Loucy (cell line): ENCODE measurements at regions not wholly inside any gene's neighbourhood (a gene's known extent, or its start where the extent isn't known, plus 50 kb on each side); places are given as distances from the start of the nearest gene placed in this dataset.

Experiments used
- H2AFZ ChIP-seq: fragments of 200-600 bp; sonication (generic); 2 replicates; pipeline ENCODE4 v1.6.0; 2016; ENCODE audit warnings: antibody characterized with exemption, mild to moderate bottlenecking, low read length, moderate library complexity
- H3F3A ChIP-seq: fragments of 200-600 bp; 2 replicates; pipeline ENCODE4 v1.6.0; 2016; ENCODE audit warnings: antibody characterized with exemption, low read depth, mild to moderate bottlenecking
- H3K27me3 ChIP-seq: fragments of 200-600 bp; sonication (generic); 2 replicates; pipeline ENCODE4 v1.6.1; 2014; ENCODE audit warnings: low read length, mild to moderate bottlenecking; ENCODE audit not compliant: insufficient read depth, poor library complexity, severe bottlenecking
- H3K36me3 ChIP-seq: fragments of 200-600 bp; sonication (generic); 2 replicates; pipeline ENCODE4 v1.6.1; 2016; ENCODE audit warnings: low read length; ENCODE audit not compliant: insufficient read depth
- H3K4me1 ChIP-seq: fragments of 200-600 bp; sonication (generic); 2 replicates; pipeline ENCODE4 v1.5.1; 2014; ENCODE audit warnings: low read length, mild to moderate bottlenecking; ENCODE audit not compliant: insufficient read depth, poor library complexity, severe bottlenecking
- H3K4me2 ChIP-seq: fragments of 200-600 bp; sonication (generic); 2 replicates; pipeline ENCODE4 v1.6.0; 2014; ENCODE audit warnings: antibody characterized with exemption, low read length, low read depth, mild to moderate bottlenecking; ENCODE audit not compliant: poor library complexity, severe bottlenecking
- H3K4me3 ChIP-seq: fragments of 200-600 bp; sonication (generic); 2 replicates; pipeline ENCODE4 v1.5.1; 2014; ENCODE audit warnings: low read length, mild to moderate bottlenecking, mixed read lengths; ENCODE audit not compliant: poor library complexity, severe bottlenecking
- H3K79me2 ChIP-seq: fragments of 200-600 bp; sonication (generic); 2 replicates; pipeline ENCODE4 v1.6.1; 2014; ENCODE audit warnings: low read length; ENCODE audit not compliant: insufficient read depth
- H3K9ac ChIP-seq: fragments of 200-600 bp; sonication (generic); 2 replicates; pipeline ENCODE4 v1.6.0; 2014; ENCODE audit warnings: mild to moderate bottlenecking, low read depth, low read length, moderate library complexity; ENCODE audit not compliant: poor library complexity, severe bottlenecking
- H3K9me2 ChIP-seq: fragments of 200-600 bp; sonication (generic); replicated peaks from 2 replicates; pipeline ENCODE4 v1.6.1; 2016; ENCODE audit warnings: low read depth, low read length, mixed read lengths
- H3K9me3 ChIP-seq: fragments of 200-600 bp; sonication (generic); 2 replicates; pipeline ENCODE4 v1.6.1; 2014; ENCODE audit warnings: mild to moderate bottlenecking, antibody characterized with exemption, low read length, low read depth; ENCODE audit not compliant: insufficient read depth
- H4K20me1 ChIP-seq: fragments of 200-600 bp; sonication (generic); 2 replicates; pipeline ENCODE4 v1.6.0; 2014; ENCODE audit warnings: antibody characterized with exemption, low read length, mild to moderate bottlenecking; ENCODE audit not compliant: insufficient read depth, poor library complexity, severe bottlenecking
- CTCF ChIP-seq: fragments of 200-600 bp; sonication (generic); conservative IDR thresholded peaks from 2 replicates; pipeline ENCODE4 v1.5.1; 2014; ENCODE audit warnings: mild to moderate bottlenecking, antibody characterized with exemption, low read length
- EZH2phosphoT487 ChIP-seq: fragments of 200-600 bp; IDR thresholded peaks from 2 replicates; pipeline ENCODE4 v1.6.1; 2018; ENCODE audit warnings: antibody characterized with exemption, mild to moderate bottlenecking, moderate library complexity, borderline replicate concordance

- Histone ChIP-seq H2AFZ (no peak overlapping the region), H3K4me3 (no peak overlapping the region), H3K4me1 (no peaks in the 10 kb centered on the region), H3K4me2 (no peak overlapping the region), H3K9me3 (no peaks in the 10 kb centered on the region), H3K9me2 (no peaks in the 10 kb centered on the region), H3K79me2 (no peaks in the 10 kb centered on the region), H3K36me3 (no peaks in the 10 kb centered on the region), H4K20me1 (no peaks in the 10 kb centered on the region), H3F3A (no peaks in the 10 kb centered on the region), H3K9ac (no peak overlapping the region), H3K27me3 (no peaks in the 10 kb centered on the region)
- TF ChIP-seq CTCF, result no peak
- no peak for TF ChIP-seq EZH2phosphoT487
These were observed 176.4 kb downstream of the ACTR3 start for GRCh38 chr2:114066186-114066747.

- no peaks in the 10 kb centered on the region for H3F3A ChIP-seq
- TF ChIP-seq CTCF (no peak), EZH2phosphoT487 (no peak)
- H3K4me3 ChIP-seq, result no peak overlapping the region
- no peaks in the 10 kb centered on the region for H3K27me3 ChIP-seq
- no peak overlapping the region for H3K9ac ChIP-seq
- no peaks in the 10 kb centered on the region for H3K9me2 ChIP-seq
- H2AFZ ChIP-seq, result no peak overlapping the region
- no peaks in the 10 kb centered on the region for H3K4me1 ChIP-seq
- H4K20me1 ChIP-seq, result no peaks in the 10 kb centered on the region
- H3K4me2 ChIP-seq, result no peak overlapping the region
- no peaks in the 10 kb centered on the region for H3K9me3 ChIP-seq
- no peaks in the 10 kb centered on the region for H3K79me2 ChIP-seq
- H3K36me3 ChIP-seq, result no peaks in the 10 kb centered on the region
These were observed 178.5 kb downstream of the ACTR3 start for GRCh38 chr2:114068438-114068837.

- Histone ChIP-seq H3K79me2 (no peaks in the 10 kb centered on the region), H3K9ac (no peak overlapping the region), H3K4me1 (no peaks in the 10 kb centered on the region), H3K9me3 (no peaks in the 10 kb centered on the region), H3K4me3 (no peak overlapping the region), H3K36me3 (no peaks in the 10 kb centered on the region), H3K4me2 (no peak overlapping the region), H2AFZ (no peak overlapping the region), H4K20me1 (no peaks in the 10 kb centered on the region), H3K9me2 (no peaks in the 10 kb centered on the region), H3K27me3 (no peaks in the 10 kb centered on the region), H3F3A (no peaks in the 10 kb centered on the region)
- TF ChIP-seq CTCF (no peak), EZH2phosphoT487 (no peak)
These were observed 187.1 kb downstream of the ACTR3 start for GRCh38 chr2:114076961-114077360.
